B cell (primary cell): ENCODE measurements at regions not wholly inside any gene's neighbourhood (a gene's known extent, or its start where the extent isn't known, plus 50 kb on each side); places are given as distances from the start of the nearest gene placed in this dataset.

Source experiments
- CTCF ChIP-seq: fragments of 200-600 bp; IDR thresholded peaks from one replicate; pipeline ENCODE4 v1.8.0; 2022; ENCODE audit warnings: antibody characterized with exemption, mild to moderate bottlenecking
- EZH2 ChIP-seq: IDR thresholded peaks from 2 replicates; pipeline ENCODE4 v1.6.1; 2012; ENCODE audit warnings: borderline replicate concordance, low read depth, mild to moderate bottlenecking, moderate library complexity, low read length; ENCODE audit not compliant: insufficient read depth, poor library complexity, severe bottlenecking

- TF ChIP-seq CTCF (no peak), EZH2 (no peak)
Observed at GRCh38 chr2:71781695-71782228, 328.4 kb downstream of the DYSF start.
